Spleen (tissue), 7 donors: ENCODE measurements at regions not wholly inside any gene's neighbourhood (a gene's known extent, or its start where the extent isn't known, plus 50 kb on each side); places are given as distances from the start of the nearest gene placed in this dataset.
"Not testable (repeated sequence)": the region's sequence is repeated elsewhere in the genome, so short reads cannot be mapped to it uniquely, and the experiment has no call there.

Source experiments
- POLR2A ChIP-seq, 3 donors: fragments of 450-650 bp; IDR thresholded peaks; one replicate each; pipeline ENCODE4 v1.5.1; 2017; ENCODE audit warnings: antibody characterized with exemption in 3 of 3, mild to moderate bottlenecking in 1 of 3
- TF ChIP-seq, protein P1 (sequence below), 11 experiments: fragments of 200-600 bp in 7 of 11; fragments of 450-650 bp in 4 of 11; sonication (generic) in 4 of 11; IDR thresholded peaks in 8 of 11; conservative IDR thresholded peaks in 3 of 11; 1 replicate in 7 of 11; 2 replicates in 4 of 11; pipeline versions ENCODE4 v1.4.0 to v1.8.0; 2016 to 2021; ENCODE audit warnings: antibody characterized with exemption in 11 of 11, inconsistent platforms in 4 of 11, mild to moderate bottlenecking in 1 of 11
- donor health status: DM: no; HTN: no; CAD: no; lungs with moderate emphysema.
- donor health status: DM: no; HTN: no; CAD: no.
- donor health status: DM: no; HTN: no; CAD: no.

DNA sequence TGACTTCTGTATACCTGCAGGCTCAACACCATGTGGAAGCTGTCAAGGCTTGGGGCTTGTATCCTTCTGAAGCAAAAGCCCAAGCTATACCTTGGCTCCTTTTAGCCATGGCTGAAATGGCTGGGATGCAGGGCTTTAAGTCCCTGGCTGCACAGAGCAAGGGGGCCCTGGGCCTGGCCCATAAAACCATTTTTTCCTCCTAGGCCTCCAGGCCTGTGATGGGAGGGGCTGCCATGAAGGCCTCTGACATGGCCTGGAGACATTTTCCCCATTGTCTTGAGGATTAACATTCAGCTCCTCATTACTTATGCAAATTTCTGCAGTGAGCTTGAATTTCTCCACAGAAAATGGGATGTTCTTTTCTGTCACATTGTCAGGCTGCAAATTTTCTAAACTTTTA, 878.0 kb upstream of the SOX11 start:
- TF ChIP-seq POLR2A (IDR thresholded peaks at IDR 0.05), result not testable (repeated sequence)
- TF ChIP-seq, protein P1, sequence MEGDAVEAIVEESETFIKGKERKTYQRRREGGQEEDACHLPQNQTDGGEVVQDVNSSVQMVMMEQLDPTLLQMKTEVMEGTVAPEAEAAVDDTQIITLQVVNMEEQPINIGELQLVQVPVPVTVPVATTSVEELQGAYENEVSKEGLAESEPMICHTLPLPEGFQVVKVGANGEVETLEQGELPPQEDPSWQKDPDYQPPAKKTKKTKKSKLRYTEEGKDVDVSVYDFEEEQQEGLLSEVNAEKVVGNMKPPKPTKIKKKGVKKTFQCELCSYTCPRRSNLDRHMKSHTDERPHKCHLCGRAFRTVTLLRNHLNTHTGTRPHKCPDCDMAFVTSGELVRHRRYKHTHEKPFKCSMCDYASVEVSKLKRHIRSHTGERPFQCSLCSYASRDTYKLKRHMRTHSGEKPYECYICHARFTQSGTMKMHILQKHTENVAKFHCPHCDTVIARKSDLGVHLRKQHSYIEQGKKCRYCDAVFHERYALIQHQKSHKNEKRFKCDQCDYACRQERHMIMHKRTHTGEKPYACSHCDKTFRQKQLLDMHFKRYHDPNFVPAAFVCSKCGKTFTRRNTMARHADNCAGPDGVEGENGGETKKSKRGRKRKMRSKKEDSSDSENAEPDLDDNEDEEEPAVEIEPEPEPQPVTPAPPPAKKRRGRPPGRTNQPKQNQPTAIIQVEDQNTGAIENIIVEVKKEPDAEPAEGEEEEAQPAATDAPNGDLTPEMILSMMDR (IDR thresholded peaks at IDR 0.05 in 8 of 11, conservative IDR thresholded peaks at IDR 0.05 in 3 of 11), result not testable (repeated sequence)
